H1 (cell line): ENCODE measurements at regions not wholly inside any gene's neighbourhood (a gene's known extent, or its start where the extent isn't known, plus 50 kb on each side); places are given as distances from the start of the nearest gene placed in this dataset.
A peak's percentile ranks its signal among the peaks of the same experiment; 100 is the strongest.
"Not testable (repeated sequence)": the region's sequence is repeated elsewhere in the genome, so short reads cannot be mapped to it uniquely, and the experiment has no call there.

Experiments
- CTCF ChIA-PET: fragments of 300-600 bp; sonication (Branson Sonifier 250); formaldehyde crosslinking; loops from one replicate; lab custom pipeline; 2021; ENCODE audit not compliant: partially characterized antibody; lab: Charles Lee
- POLR2A ChIA-PET: fragments of 300-600 bp; sonication (Branson Sonifier 250); formaldehyde crosslinking; loops from one replicate; lab custom pipeline; 2021; ENCODE audit warnings: inconsistent platforms; ENCODE audit not compliant: partially characterized antibody; lab: Charles Lee
- DNase-seq, 2 experiments: peaks; one replicate each; pipeline versions ENCODE4 v3.0.0 to v3.0.0-alpha.2; 2010 to 2022; ENCODE audit warnings: low spot score in 2 of 2, low read depth in 1 of 2, mixed read lengths in 1 of 2
- FAIRE-seq: peaks from 2 replicates; lab custom pipeline; 2011; peaks lifted over from hg19 to GRCh38; lab: Jason Lieb, UNC
- H2AFZ ChIP-seq: 2 replicates; pipeline ENCODE4 v1.8.1; 2012; ENCODE audit warnings: low read length, inconsistent platforms
- H2AK5ac ChIP-seq: 2 replicates; pipeline ENCODE4 v1.6.1; 2013; ENCODE audit warnings: low read depth, low read length
- H2BK120ac ChIP-seq: replicated peaks from 2 replicates; pipeline ENCODE3; 2013; ENCODE audit warnings: low read depth, low read length, inconsistent platforms
- H2BK12ac ChIP-seq: 2 replicates; pipeline ENCODE4 v1.6.1; 2013; ENCODE audit warnings: low read depth, low read length
- H2BK15ac ChIP-seq: 2 replicates; pipeline ENCODE4 v1.6.1; 2013; ENCODE audit warnings: low read length
- H2BK20ac ChIP-seq: 2 replicates; pipeline ENCODE4 v1.6.1; 2013; ENCODE audit warnings: low read length
- H2BK5ac ChIP-seq: 2 replicates; pipeline ENCODE4 v1.6.1; 2013; ENCODE audit warnings: low read depth, low read length
- H3K14ac ChIP-seq: 2 replicates; pipeline ENCODE4 v1.6.1; 2013; ENCODE audit warnings: inconsistent platforms; ENCODE audit not compliant: insufficient read length
- H3K18ac ChIP-seq: 2 replicates; pipeline ENCODE4 v1.6.1; 2013; ENCODE audit warnings: low read length; ENCODE audit errors: extremely low read depth
- H3K23ac ChIP-seq: 2 replicates; pipeline ENCODE4 v1.6.1; 2013; ENCODE audit warnings: inconsistent platforms; ENCODE audit not compliant: insufficient read length
- H3K23me2 ChIP-seq: 2 replicates; pipeline ENCODE4 v1.6.1; 2013; ENCODE audit warnings: low read depth, low read length
- H3K27ac ChIP-seq: 2 replicates; pipeline ENCODE4 v1.6.1; 2011; ENCODE audit warnings: low read depth, low read length, inconsistent platforms
- H3K27me3 ChIP-seq, 4 experiments: replicated peaks in 1 of 4; 1 replicate in 1 of 4; 2 replicates in 3 of 4; pipeline versions ENCODE4 v1.6.1 to v1.8.1; 2011 to 2013; ENCODE audit warnings: low read length in 3 of 4, mild to moderate bottlenecking in 3 of 4, inconsistent platforms in 2 of 4, mixed read lengths in 2 of 4, moderate library complexity in 1 of 4; ENCODE audit not compliant: control insufficient read depth in 3 of 4, insufficient read depth in 3 of 4; ENCODE audit errors: extremely low read depth in 1 of 4
- H3K36me3 ChIP-seq, 4 experiments: 2 replicates each; pipeline versions ENCODE4 v1.6.1 to v1.8.1; 2011 to 2013; ENCODE audit warnings: mild to moderate bottlenecking in 4 of 4, low read length in 3 of 4, moderate library complexity in 2 of 4, control low read depth in 1 of 4, inconsistent platforms in 1 of 4; ENCODE audit not compliant: insufficient read depth in 4 of 4, control insufficient read depth in 2 of 4
- H3K4ac ChIP-seq: replicated peaks from 2 replicates; pipeline ENCODE3; 2013; ENCODE audit warnings: low read length, low read depth, mixed read lengths, inconsistent platforms; ENCODE audit not compliant: insufficient read length
- H3K4me1 ChIP-seq, 4 experiments: replicated peaks in 1 of 4; 1 replicate in 1 of 4; 2 replicates in 3 of 4; pipeline versions ENCODE4 v1.6.1 to v1.8.1; 2011 to 2013; ENCODE audit warnings: low read length in 3 of 4, inconsistent platforms in 2 of 4, mixed read lengths in 1 of 4; ENCODE audit not compliant: insufficient read depth in 4 of 4, control insufficient read depth in 3 of 4
- H3K4me2 ChIP-seq, 2 experiments: 2 replicates each; pipeline versions ENCODE4 v1.6.1 to v1.8.1; 2011 to 2013; ENCODE audit warnings: low read depth in 2 of 2, low read length in 2 of 2, control low read depth in 1 of 2, inconsistent platforms in 1 of 2, mild to moderate bottlenecking in 1 of 2; ENCODE audit not compliant: insufficient read depth in 1 of 2
- H3K4me3 ChIP-seq, 4 experiments: fragments of 200-600, 300-600 bp in 1 of 4; sonication (generic), shearing (Covaris generic), sonication (Bioruptor Twin) in 1 of 4; 2 replicates each; pipeline versions ENCODE4 v1.5.1 to v1.8.1; 2011 to 2016; ENCODE audit warnings: low read length in 4 of 4, low read depth in 3 of 4, control low read depth in 2 of 4, inconsistent platforms in 2 of 4, mild to moderate bottlenecking in 2 of 4, mixed read lengths in 1 of 4, moderate library complexity in 1 of 4; ENCODE audit not compliant: insufficient read depth in 2 of 4; ENCODE audit errors: extremely low read depth in 1 of 4
- H3K56ac ChIP-seq: replicated peaks from 2 replicates; pipeline ENCODE3; 2013; ENCODE audit warnings: low read depth, mild to moderate bottlenecking, mixed read lengths, low read length, inconsistent platforms; ENCODE audit not compliant: insufficient read length
- H3K79me1 ChIP-seq: 2 replicates; pipeline ENCODE4 v1.6.1; 2013; ENCODE audit warnings: low read depth, low read length, control low read depth
- H3K79me2 ChIP-seq, 2 experiments: 2 replicates each; pipeline versions ENCODE4 v1.6.1 to v1.8.1; 2012 to 2013; ENCODE audit warnings: low read length in 2 of 2, mild to moderate bottlenecking in 2 of 2, inconsistent platforms in 1 of 2; ENCODE audit not compliant: insufficient read depth in 2 of 2, control insufficient read depth in 1 of 2
- H3K9ac ChIP-seq, 4 experiments: replicated peaks in 1 of 4; 1 replicate in 1 of 4; 2 replicates in 3 of 4; pipeline versions ENCODE4 v1.6.1 to v1.8.1; 2011 to 2013; ENCODE audit warnings: low read depth in 3 of 4, low read length in 3 of 4, control low read depth in 2 of 4, mild to moderate bottlenecking in 2 of 4, moderate library complexity in 2 of 4, inconsistent platforms in 1 of 4; ENCODE audit errors: extremely low read depth in 1 of 4
- H3K9me3 ChIP-seq, 2 experiments: 2 replicates each; pipeline versions ENCODE4 v1.6.1 to v1.8.1; 2012 to 2013; ENCODE audit warnings: mild to moderate bottlenecking in 2 of 2, moderate library complexity in 2 of 2, control low read depth in 1 of 2, inconsistent platforms in 1 of 2, low read depth in 1 of 2, low read length in 1 of 2, mixed read lengths in 1 of 2; ENCODE audit not compliant: insufficient read depth in 2 of 2
- H4K20me1 ChIP-seq, 2 experiments: replicated peaks in 1 of 2; 2 replicates each; pipeline versions ENCODE3 to v1.8.1; 2011 to 2013; ENCODE audit warnings: inconsistent platforms in 2 of 2, low read length in 2 of 2, mild to moderate bottlenecking in 1 of 2; ENCODE audit not compliant: insufficient read depth in 2 of 2, control insufficient read depth in 1 of 2
- H4K5ac ChIP-seq: 2 replicates; pipeline ENCODE4 v1.6.1; 2013; ENCODE audit warnings: low read length, low read depth, mixed read lengths, inconsistent platforms; ENCODE audit not compliant: insufficient read length
- H4K8ac ChIP-seq: 2 replicates; pipeline ENCODE4 v1.8.0; 2013; ENCODE audit warnings: mild to moderate bottlenecking, moderate library complexity, low read length, inconsistent platforms; ENCODE audit not compliant: insufficient read depth; ENCODE audit errors: extremely low read depth
- H4K91ac ChIP-seq: replicated peaks from 2 replicates; pipeline ENCODE3; 2013; ENCODE audit warnings: low read length, mixed read lengths, inconsistent platforms; ENCODE audit not compliant: insufficient read length
- WGBS, 2 experiments: shearing (Covaris generic) in 1 of 2; methylation state at CpG; one replicate each; pipeline versions ENCODE4 v1.1.6 to v1.1.7; 2013 to 2015; ENCODE audit warnings: low lambda C conversion rate in 2 of 2, mixed read lengths in 2 of 2, inconsistent platforms in 1 of 2, low coverage in 1 of 2, missing lambda C conversion rate in 1 of 2; ENCODE audit not compliant: insufficient replicate concordance in 2 of 2, insufficient coverage in 1 of 2, insufficient read length in 1 of 2; ENCODE audit errors: extremely low coverage in 1 of 2, missing lambda C conversion rate in 1 of 2; 5-methylcytosine and 5-hydroxymethylcytosine counted together

- FAIRE-seq, result not testable (repeated sequence)
These were observed 117.6 kb downstream of the NPIPB11 start for GRCh38 chr16:29288711-29289474.

More at GRCh38 chr16:29288711-29289474, 117.6 kb downstream of the NPIPB11 start:
- H3K9me3 ChIP-seq, H3K27me3 ChIP-seq, H2BK120ac ChIP-seq, H3K27ac ChIP-seq, H4K91ac ChIP-seq, H3K79me2 ChIP-seq, H3K36me3 ChIP-seq, H4K8ac ChIP-seq, H2BK5ac ChIP-seq, H4K5ac ChIP-seq, H3K23ac ChIP-seq, H2BK20ac ChIP-seq, H2AFZ ChIP-seq, H3K4ac ChIP-seq, H2BK12ac ChIP-seq, H3K56ac ChIP-seq, H3K9ac ChIP-seq, H3K14ac ChIP-seq, H3K18ac ChIP-seq, H3K4me2 ChIP-seq, H2AK5ac ChIP-seq, CTCF ChIA-PET, H4K20me1 ChIP-seq, H3K23me2 ChIP-seq, H3K4me3 ChIP-seq, H3K79me1 ChIP-seq, H2BK15ac ChIP-seq: not testable (repeated sequence)
- POLR2A ChIA-PET, result interaction anchor here (0.7 kb wide), 1 partner anchor 12 kb away, joined by 3 read pairs; no protein-coding TSS in a partner anchor
- DNase-seq, result peak in 1 of 2 experiments; percentile 42
- H3K4me1 ChIP-seq, result peaks cover 0 to 20% (median 2%) of the 10 kb centered on the region in 4 experiments; a peak in 5 of 7 replicates
- 83% methylated on average over 27 of the region's 29 CpGs; no CpG with 5 or more reads in 1 of the 2 experiments for WGBS, 2 experiments
